DMS 273 treated with DMSO at 0.1 percent for 48 hours (cell line): ENCODE measurements at regions not wholly inside any gene's neighbourhood (a gene's known extent, or its start where the extent isn't known, plus 50 kb on each side); places are given as distances from the start of the nearest gene placed in this dataset.
"Not testable (repeated sequence)": the region's sequence is repeated elsewhere in the genome, so short reads cannot be mapped to it uniquely, and the experiment has no call there.

Experiments used
- DNase-seq: peaks from one replicate; lab custom pipeline; 2025; lab: John Stamatoyannopoulos, UW

- no peak for DNase-seq
Observed at GRCh38 chr11:37322333-37323194, 724.5 kb upstream of the RAG2 start.

- DNase-seq: no peak
Observed at GRCh38 chr11:37320921-37321320, 722.9 kb upstream of the RAG2 start.

- DNase-seq: no peak
Observed at GRCh38 chr11:37317803-37318202, 719.8 kb upstream of the RAG2 start.

GRCh38 chr11:37313266-37313665 is 715.2 kb upstream of the RAG2 start:
- no peak for DNase-seq

- no peak for DNase-seq
Observed at GRCh38 chr11:37306563-37306962, 708.5 kb upstream of the RAG2 start.

- not testable (repeated sequence) for DNase-seq
Observed at GRCh38 chr11:37301405-37301804, 703.4 kb upstream of the RAG2 start.

GRCh38 chr11:37298173-37298572 is 700.1 kb upstream of the RAG2 start:
- no peak for DNase-seq

GRCh38 chr11:37286890-37287289 is 688.9 kb upstream of the RAG2 start:
- DNase-seq: no peak

GRCh38 chr11:37282367-37282766 is 684.3 kb upstream of the RAG2 start:
- DNase-seq: no peak

- DNase-seq: no peak
Observed at GRCh38 chr11:37280200-37280599, 682.2 kb upstream of the RAG2 start.

- DNase-seq: no peak
Observed at GRCh38 chr11:37277896-37278465, 679.9 kb upstream of the RAG2 start.

- DNase-seq: no peak
Observed at GRCh38 chr11:37264783-37265182, 666.7 kb upstream of the RAG2 start.

- no peak for DNase-seq
Observed at GRCh38 chr11:37264060-37264459, 666.0 kb upstream of the RAG2 start.

GRCh38 chr11:37263467-37263866 is 665.4 kb upstream of the RAG2 start:
- not testable (repeated sequence) for DNase-seq

GRCh38 chr11:37259734-37260133 is 661.7 kb upstream of the RAG2 start:
- DNase-seq: no peak

- no peak for DNase-seq
Observed at GRCh38 chr11:37248145-37248544, 650.1 kb upstream of the RAG2 start.

GRCh38 chr11:37246092-37246491 is 648.1 kb upstream of the RAG2 start:
- not testable (repeated sequence) for DNase-seq

GRCh38 chr11:37230865-37231264 is 632.8 kb upstream of the RAG2 start:
- DNase-seq: no peak

GRCh38 chr11:37223962-37224361 is 625.9 kb upstream of the RAG2 start:
- DNase-seq: no peak

- DNase-seq: no peak
Observed at GRCh38 chr11:37203006-37203405, 605.0 kb upstream of the RAG2 start.

- DNase-seq: no peak
Observed at GRCh38 chr11:37199082-37199481, 601.0 kb upstream of the RAG2 start.

GRCh38 chr11:37184326-37184725 is 586.3 kb upstream of the RAG2 start:
- no peak for DNase-seq

- DNase-seq: no peak
Observed at GRCh38 chr11:37182031-37182430, 584.0 kb upstream of the RAG2 start.

GRCh38 chr11:37177721-37178120 is 579.7 kb upstream of the RAG2 start:
- no peak for DNase-seq
